Skeletal muscle tissue (tissue), 3 donors: ENCODE measurements at regions not wholly inside any gene's neighbourhood (a gene's known extent, or its start where the extent isn't known, plus 50 kb on each side); places are given as distances from the start of the nearest gene placed in this dataset.
"Not testable (repeated sequence)": the region's sequence is repeated elsewhere in the genome, so short reads cannot be mapped to it uniquely, and the experiment has no call there.

Source experiments
- H3K27ac ChIP-seq: one replicate; pipeline ENCODE4 v1.7.0; 2013; ENCODE audit warnings: mild to moderate bottlenecking, low read depth, low read length, inconsistent platforms
- H3K27me3 ChIP-seq, 3 donors: one replicate each; pipeline ENCODE4 v1.7.0; 2013; ENCODE audit warnings: low read length in 3 of 3; ENCODE audit not compliant: control insufficient read depth in 3 of 3, insufficient read depth in 3 of 3
- H3K36me3 ChIP-seq, 3 donors: one replicate each; pipeline ENCODE4 v1.7.0; 2013; ENCODE audit warnings: low read length in 3 of 3; ENCODE audit not compliant: control insufficient read depth in 3 of 3, insufficient read depth in 3 of 3
- H3K4me1 ChIP-seq, 3 donors: one replicate each; pipeline ENCODE4 v1.7.0; 2013; ENCODE audit warnings: low read length in 3 of 3, mild to moderate bottlenecking in 3 of 3; ENCODE audit not compliant: control insufficient read depth in 3 of 3, insufficient read depth in 3 of 3
- H3K4me3 ChIP-seq, 3 donors: one replicate each; pipeline ENCODE4 v1.7.0; 2013; ENCODE audit warnings: low read length in 3 of 3
- H3K9ac ChIP-seq, 3 donors: one replicate each; pipeline ENCODE4 v1.7.0; 2013; ENCODE audit warnings: low read length in 3 of 3, mild to moderate bottlenecking in 3 of 3, moderate library complexity in 2 of 3, low read depth in 1 of 3
- H3K9me3 ChIP-seq, 3 donors: one replicate each; pipeline ENCODE4 v1.7.0; 2013; ENCODE audit warnings: low read length in 3 of 3; ENCODE audit not compliant: control insufficient read depth in 3 of 3
- donor health status: Osteomylitis.

DNA sequence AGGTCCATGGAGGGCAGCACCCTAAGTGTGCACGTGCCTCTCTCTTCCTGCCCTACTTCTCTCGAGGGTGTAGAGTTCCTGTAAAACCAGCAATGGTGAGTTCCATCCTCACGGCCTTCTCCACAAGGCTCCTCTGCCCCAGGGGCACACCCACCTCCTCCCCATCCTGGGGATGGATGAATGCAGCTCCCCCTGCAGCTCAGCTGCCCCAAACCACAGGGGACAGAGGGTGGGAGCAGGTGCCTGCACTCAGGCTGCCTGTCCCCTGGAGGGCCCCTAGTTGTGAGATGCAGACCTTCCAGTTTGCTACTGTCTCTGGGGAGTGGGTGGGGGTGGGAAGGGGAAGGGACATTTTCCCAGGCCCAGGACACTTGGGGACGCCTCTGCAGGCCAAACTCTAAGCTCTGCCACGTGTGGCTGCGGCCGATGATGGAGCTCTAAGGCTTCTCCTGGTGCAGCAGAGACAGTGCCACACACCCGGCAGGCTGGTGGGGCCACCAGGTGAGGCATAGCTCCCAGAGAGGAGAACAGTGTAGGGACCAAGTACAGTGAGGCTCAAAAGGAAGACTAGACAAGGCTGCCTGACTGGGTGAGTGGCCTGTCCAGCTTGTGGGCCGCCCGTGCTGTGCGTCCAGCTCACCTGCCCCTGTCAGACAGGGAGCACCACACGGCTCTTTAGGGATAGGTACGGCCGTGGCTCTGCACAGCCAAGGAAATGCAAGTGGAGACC is 540.9 kb downstream of the TBC1D22A start:
- no peak overlapping the region for H3K27ac ChIP-seq
- no peak overlapping the region for H3K9ac ChIP-seq
- H3K4me1 ChIP-seq, result no peaks in the 10 kb centered on the region
- H3K4me3 ChIP-seq, result no peak overlapping the region
- peaks cover 0 to 2% (median 0%) of the 10 kb centered on the region in 3 donors for H3K9me3 ChIP-seq
- H3K27me3 ChIP-seq, result peaks cover 0 to 6% (median 0%) of the 10 kb centered on the region in 3 donors
- H3K36me3 ChIP-seq, result no peaks in the 10 kb centered on the region

- H3K27me3 ChIP-seq, result peaks cover 0 to 12% (median 0%) of the 10 kb centered on the region in 3 donors
- H3K36me3 ChIP-seq, H3K9me3 ChIP-seq, H3K4me1 ChIP-seq, H3K9ac ChIP-seq, H3K27ac ChIP-seq, H3K4me3 ChIP-seq: not testable (repeated sequence)
These were observed 540.1 kb downstream of the TBC1D22A start for GRCh38 chr22:47302587-47302986.

GRCh38 chr22:47301820-47302475 is 539.5 kb downstream of the TBC1D22A start:
- Histone ChIP-seq H3K36me3 (no peaks in the 10 kb centered on the region), H3K4me3 (no peak overlapping the region), H3K9me3 (peaks cover 0 to 2% (median 0%) of the 10 kb centered on the region in 3 donors), H3K27ac (no peak overlapping the region), H3K27me3 (peaks cover 0 to 16% (median 3%) of the 10 kb centered on the region in 3 donors), H3K9ac (no peak overlapping the region), H3K4me1 (no peaks in the 10 kb centered on the region)

DNA sequence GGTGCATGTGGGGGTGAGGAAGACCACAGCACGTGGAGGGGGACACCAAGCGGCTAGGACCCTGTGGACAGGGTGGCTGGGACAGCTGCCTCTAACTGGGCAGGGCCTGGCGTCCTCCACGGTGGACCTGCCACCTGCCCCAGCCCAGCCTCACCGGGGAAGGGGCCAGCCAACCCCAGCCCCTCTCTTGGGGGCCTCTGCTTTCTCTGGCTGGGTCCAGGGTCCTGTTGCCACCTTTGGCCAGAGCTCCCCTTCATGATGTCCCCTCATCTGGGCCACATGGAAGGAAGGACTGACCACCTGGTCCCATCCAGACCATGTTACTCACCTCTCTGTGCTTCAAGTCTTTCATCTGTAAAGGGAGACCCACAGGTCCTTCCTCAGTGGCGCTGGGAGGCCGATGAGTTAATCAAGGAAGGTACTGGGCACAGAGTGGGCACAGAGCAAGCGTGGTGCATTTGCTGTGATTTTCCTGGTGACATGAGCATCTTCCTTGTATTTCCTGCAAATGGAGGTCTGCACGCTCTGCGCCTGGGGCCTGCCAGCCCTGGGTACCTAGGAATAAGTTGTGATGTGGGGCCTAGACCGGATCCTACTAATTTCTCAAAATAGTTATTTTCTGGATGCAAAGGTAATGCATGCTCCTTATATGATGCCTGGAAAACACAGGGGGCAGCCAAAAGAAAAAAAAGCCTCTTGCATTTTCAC is 538.4 kb downstream of the TBC1D22A start:
- Histone ChIP-seq H3K9ac (no peak overlapping the region), H3K36me3 (no peaks in the 10 kb centered on the region), H3K27ac (no peak overlapping the region), H3K9me3 (peaks cover 0 to 2% (median 0%) of the 10 kb centered on the region in 3 donors), H3K4me3 (no peak overlapping the region), H3K27me3 (peaks cover 0 to 20% (median 3%) of the 10 kb centered on the region in 3 donors), H3K4me1 (no peaks in the 10 kb centered on the region)

GRCh38 chr22:47299863-47300697 is 537.6 kb downstream of the TBC1D22A start:
- Histone ChIP-seq H3K36me3 (no peaks in the 10 kb centered on the region), H3K9me3 (peaks cover 0 to 2% (median 0%) of the 10 kb centered on the region in 3 donors), H3K27ac (no peak overlapping the region), H3K4me1 (no peaks in the 10 kb centered on the region), H3K4me3 (no peak overlapping the region), H3K9ac (no peak overlapping the region), H3K27me3 (peaks cover 0 to 27% (median 3%) of the 10 kb centered on the region in 3 donors)

DNA sequence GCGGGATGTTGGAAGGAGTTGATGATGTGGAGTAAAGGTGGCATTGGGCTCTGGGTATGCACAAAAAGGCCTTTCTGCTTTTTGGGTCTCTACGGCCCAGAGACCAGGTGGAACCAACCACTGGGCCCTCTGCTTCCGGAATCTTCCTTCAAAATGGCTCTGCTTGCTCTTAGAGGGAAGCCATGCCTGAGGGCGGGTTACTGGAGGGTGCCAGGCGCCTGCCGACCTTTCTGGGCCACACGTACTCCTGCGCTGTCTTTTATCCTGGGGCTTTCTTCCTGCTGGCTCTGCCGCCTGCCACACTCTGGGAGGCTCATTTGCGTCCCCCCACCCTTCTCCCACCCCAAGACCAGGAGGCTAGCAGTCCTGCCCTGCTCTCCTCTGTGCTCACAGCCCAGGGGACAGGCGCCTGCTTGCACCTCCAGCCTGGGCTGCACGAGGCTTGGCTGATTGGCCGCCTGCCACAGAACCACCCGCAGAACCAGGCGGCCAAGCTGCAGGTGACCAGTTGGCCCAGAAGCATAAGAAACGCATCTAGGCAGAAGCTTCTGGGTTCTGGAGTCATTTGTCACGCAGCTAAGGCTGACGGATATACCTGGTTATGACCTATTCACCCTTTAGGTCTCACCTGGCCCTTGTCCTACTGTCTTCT is 536.9 kb downstream of the TBC1D22A start:
- H3K9ac ChIP-seq, result no peak overlapping the region
- peaks cover 0 to 2% (median 0%) of the 10 kb centered on the region in 3 donors for H3K9me3 ChIP-seq
- no peaks in the 10 kb centered on the region for H3K36me3 ChIP-seq
- no peak overlapping the region for H3K4me3 ChIP-seq
- no peak overlapping the region for H3K27ac ChIP-seq
- H3K4me1 ChIP-seq, result no peaks in the 10 kb centered on the region
- H3K27me3 ChIP-seq, result peaks cover 6 to 31% (median 11%) of the 10 kb centered on the region in 3 donors

DNA sequence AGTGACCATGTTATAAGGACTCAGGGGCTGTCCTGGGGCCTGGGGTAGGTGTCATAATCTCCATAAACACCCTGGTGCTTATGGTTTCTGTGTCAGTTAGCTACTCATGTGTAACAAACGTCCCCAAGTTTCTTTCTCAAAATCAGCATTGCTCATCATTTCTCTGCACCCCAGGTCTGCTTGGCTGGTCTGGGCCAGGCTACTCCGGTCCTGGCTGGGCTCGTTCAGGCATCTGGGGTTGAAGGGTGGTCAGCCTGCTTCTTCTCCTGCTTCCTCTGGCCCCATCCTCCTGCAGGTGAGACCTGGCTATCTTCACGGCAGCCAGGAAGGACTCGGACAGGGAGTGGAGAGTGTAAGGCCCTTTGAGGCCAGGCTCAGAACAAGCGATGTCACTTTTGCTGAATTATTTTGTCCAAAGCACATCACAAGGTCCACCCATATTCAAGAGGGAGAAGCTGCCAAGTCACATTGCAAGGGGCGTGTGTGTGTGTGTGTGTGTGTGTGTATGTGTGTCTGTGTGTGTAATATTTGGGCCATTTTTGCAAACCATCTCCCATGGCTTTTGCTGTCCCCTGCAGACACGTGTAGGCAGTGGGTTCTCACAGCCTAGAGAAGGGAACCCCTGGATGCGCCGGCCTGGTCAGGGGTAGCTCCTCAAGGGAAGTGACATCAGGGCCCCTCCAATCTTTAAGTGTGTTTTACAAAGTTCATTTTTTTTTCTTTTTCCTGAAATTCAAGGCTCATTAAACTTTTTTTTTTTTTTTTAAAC is 535.8 kb downstream of the TBC1D22A start:
- Histone ChIP-seq H3K9me3 (peaks cover 0 to 2% (median 0%) of the 10 kb centered on the region in 3 donors), H3K27ac (no peak overlapping the region)

DNA sequence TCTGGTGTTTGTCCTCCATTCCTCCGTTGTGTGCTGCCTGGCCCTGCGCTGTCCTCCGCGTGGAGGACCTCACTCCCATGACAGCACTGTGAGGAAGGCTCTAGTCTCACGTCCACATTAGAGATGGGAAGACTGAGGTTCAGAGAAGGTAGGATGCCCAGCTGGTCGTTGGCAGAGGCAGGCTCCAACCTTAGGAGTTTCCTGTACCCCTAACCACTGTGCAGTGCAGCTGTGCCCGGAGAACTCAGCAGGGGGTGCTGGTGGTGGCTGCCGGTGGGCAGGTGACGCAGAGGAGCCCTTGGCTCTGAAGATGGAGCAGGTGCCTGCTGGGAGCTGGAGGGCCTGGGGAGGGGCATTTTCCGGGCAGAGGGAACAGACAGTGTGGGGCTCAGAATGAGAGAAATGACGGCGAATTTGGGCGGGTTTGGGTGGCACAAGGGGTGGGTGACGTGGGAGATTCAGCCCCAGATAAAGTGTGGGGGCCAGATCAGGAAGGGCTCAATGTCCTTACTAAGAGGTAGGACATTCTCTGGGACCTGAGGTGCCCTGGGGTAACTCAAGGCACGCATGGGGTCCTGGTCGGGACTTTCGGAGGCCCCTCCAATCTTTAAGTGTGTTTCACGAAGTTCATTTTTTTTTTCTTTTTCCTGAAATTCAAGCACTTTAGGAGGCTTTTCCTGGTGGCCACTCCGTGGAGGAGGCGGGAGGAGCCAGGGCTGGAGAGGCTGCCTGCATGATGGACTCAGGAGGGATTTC is 535.0 kb downstream of the TBC1D22A start:
- Histone ChIP-seq H3K4me1 (no peaks in the 10 kb centered on the region), H3K9ac (no peak overlapping the region), H3K27ac (no peak overlapping the region), H3K27me3 (peaks cover 7 to 29% (median 13%) of the 10 kb centered on the region in 3 donors), H3K36me3 (no peaks in the 10 kb centered on the region), H3K4me3 (no peak overlapping the region), H3K9me3 (peaks cover 0 to 2% (median 0%) of the 10 kb centered on the region in 3 donors)

More for the DNA sequence above, 535.8 kb downstream of the TBC1D22A start:
- H3K4me1 ChIP-seq, result no peaks in the 10 kb centered on the region
- no peak overlapping the region for H3K9ac ChIP-seq
- H3K4me3 ChIP-seq, result no peak overlapping the region
- peaks cover 7 to 29% (median 13%) of the 10 kb centered on the region in 3 donors for H3K27me3 ChIP-seq
- no peaks in the 10 kb centered on the region for H3K36me3 ChIP-seq
